ENCODE measurements at regions not wholly inside any gene's neighbourhood (a gene's known extent, or its start where the extent isn't known, plus 50 kb on each side); places are given as distances from the start of the nearest gene placed in this dataset.

- Histone ChIP-seq H2AFZ (ENCODE audit: low read length) (no peak overlapping the region), H3K79me2 (ENCODE audit: insufficient read depth, low read length) (no peaks in the 10 kb centered on the region), H3K27me3 (ENCODE audit: insufficient read depth, low read length) (no peaks in the 10 kb centered on the region), H3K23ac (ENCODE audit: insufficient read length, low read depth, low read length) (no peak overlapping the region), H2BK5ac (ENCODE audit: insufficient read length, low read length) (no peak overlapping the region), H3K4me1 (ENCODE audit: insufficient read depth, low read length) (no peaks in the 10 kb centered on the region), H3K23me2 (ENCODE audit: insufficient read length, low read depth, low read length, poor library complexity, severe bottlenecking) (no peaks in the 10 kb centered on the region), H4K5ac (ENCODE audit: insufficient read length, low read depth, low read length) (no peak overlapping the region), H3K4ac (ENCODE audit: low read depth, low read length) (no peak overlapping the region), H3K9me3 (ENCODE audit: control insufficient read depth, low read depth, low read length) (no peaks in the 10 kb centered on the region), H4K20me1 (ENCODE audit: control insufficient read depth, insufficient read depth, insufficient read length) (no peaks in the 10 kb centered on the region), H3T11ph (ENCODE audit: low read length) (no peak overlapping the region), H3K56ac (ENCODE audit: insufficient read length, low read depth, low read length) (no peak overlapping the region), H2AK5ac (ENCODE audit: insufficient read length, low read length) (no peak overlapping the region), H4K91ac (ENCODE audit: insufficient read length, low read depth, low read length) (no peak overlapping the region), H3K14ac (ENCODE audit: insufficient read depth, low read length) (no peak overlapping the region), H2BK20ac (ENCODE audit: low read depth, low read length, poor library complexity, severe bottlenecking) (no peak overlapping the region), H2BK12ac (ENCODE audit: insufficient read length, low read depth, low read length) (no peak overlapping the region), H3K79me1 (ENCODE audit: insufficient read depth, low read depth, low read length, poor library complexity, severe bottlenecking) (no peaks in the 10 kb centered on the region), H2BK15ac (ENCODE audit: low read depth, low read length) (no peak overlapping the region), H3K27ac (ENCODE audit: insufficient read length, low read depth, low read length) (no peak overlapping the region), H3K4me2 (ENCODE audit: insufficient read depth, insufficient read length, low read length) (no peak overlapping the region), H3K18ac (ENCODE audit: insufficient read length, low read depth, low read length) (no peak overlapping the region), H4K8ac (replicated peaks; ENCODE audit: insufficient read length, low read depth, low read length) (no peak overlapping the region), H3K9ac (ENCODE audit: extremely low read depth, insufficient read length, low read length) (no peak overlapping the region), H2BK120ac (ENCODE audit: low read depth, low read length, poor library complexity, severe bottlenecking) (no peak overlapping the region)
- Mint-ChIP-seq H3K36me3 (ENCODE audit: insufficient read depth in 1 of 3, low read depth in 3 of 3) (no peaks in the 10 kb centered on the region), H3K4me3 (no peak overlapping the region), H3K27me3 (ENCODE audit: low read depth) (peaks cover 16% of the 10 kb centered on the region), H3K9me3 (no peaks in the 10 kb centered on the region), H3K27ac (no peak overlapping the region), H3K4me1 (peaks cover 5 to 7% of the 10 kb centered on the region in 2 experiments)
- no peak for DNase-seq
- WGBS (ENCODE audit: extremely low coverage, insufficient read length, low lambda C conversion rate), result no CpG with 5 or more reads among the region's 5 CpGs
- TF ChIP-seq CTCF (conservative IDR thresholded peaks at IDR 0.05), result no peak
These were observed 93.5 kb upstream of the GSC start for GRCh38 chr14:94863366-94863765.

All from H9 (cell line).